GM18520 (cell line): ENCODE measurements at regions not wholly inside any gene's neighbourhood (a gene's known extent, or its start where the extent isn't known, plus 50 kb on each side); places are given as distances from the start of the nearest gene placed in this dataset.

Experiments
- ATAC-seq: cut with Tn5 transposase; IDR thresholded peaks from one replicate; pipeline ENCODE4 v1.9.1; 2021; ENCODE audit not compliant: unreplicated experiment

DNA sequence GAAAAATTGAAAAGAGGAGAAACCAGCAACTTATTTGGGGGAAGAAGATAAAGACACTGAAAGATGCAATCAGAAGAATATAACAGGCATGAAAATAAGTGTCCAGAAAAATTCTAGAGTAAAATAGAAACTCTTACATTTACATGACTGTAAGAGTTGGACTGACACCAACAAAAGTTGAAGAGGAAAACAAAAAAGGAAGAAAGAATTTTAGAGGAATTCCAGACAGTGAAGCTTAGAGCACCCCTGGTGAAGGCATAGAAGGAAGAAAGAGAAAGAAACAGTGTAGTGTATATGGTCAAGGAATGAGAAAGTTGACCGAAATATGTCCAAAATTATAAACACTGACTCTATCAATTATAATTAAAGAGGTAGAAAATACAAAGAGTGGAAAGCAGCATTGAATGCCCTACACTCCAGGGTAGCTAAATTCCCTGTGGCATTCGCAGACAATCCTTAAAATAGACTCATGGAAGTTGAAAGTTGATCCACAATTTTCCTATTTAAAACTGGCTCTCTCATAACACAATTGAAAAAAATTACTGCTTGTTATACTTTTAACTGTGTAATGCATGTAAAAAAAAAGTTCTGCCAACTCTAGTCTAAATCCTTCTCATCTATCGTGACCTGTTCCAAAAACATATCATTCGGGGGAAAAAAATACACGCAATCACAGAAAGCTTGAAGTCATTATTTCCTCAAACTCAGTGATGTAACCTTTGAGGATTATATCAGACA lies 102.6 kb upstream of the ABI3BP start:
- ATAC-seq, result no peak

DNA sequence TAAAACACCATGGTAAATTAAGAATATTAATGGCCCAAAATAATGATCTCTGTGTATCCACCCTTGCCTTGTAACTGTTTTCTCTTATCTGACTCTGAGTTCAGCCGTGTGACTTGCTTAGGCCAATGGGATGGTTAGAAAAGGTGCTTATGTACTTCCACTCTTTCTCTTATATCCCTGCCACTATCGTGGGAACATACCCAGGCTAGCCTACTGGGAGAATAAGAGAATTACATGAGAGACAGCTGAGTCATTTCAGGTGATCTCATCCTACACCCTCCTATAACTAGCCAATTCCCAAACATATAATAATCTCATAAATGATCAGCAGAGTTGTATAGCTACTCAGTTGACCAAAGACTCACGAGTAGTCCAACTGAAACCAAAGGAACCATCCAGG lies 98.3 kb upstream of the ABI3BP start:
- ATAC-seq, result no peak

DNA sequence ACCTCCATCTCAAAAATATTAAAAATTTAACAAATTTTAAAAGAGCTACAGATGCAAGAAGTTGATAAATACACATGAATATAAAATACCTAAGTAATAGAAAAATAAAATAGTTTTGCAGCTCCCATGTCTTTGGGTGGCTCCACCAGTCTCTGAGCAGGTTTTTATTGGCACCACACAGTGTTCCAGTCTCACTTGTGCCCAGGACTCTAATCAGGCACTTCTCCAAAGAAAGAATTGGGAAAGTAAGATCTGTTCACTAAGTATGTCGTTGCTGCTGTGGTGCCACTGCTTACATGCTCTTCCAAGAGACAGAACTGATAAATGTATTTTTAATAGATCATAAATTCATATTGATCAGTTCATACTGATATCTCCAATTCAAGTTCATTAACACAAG lies 92.5 kb upstream of the ABI3BP start:
- no peak for ATAC-seq

DNA sequence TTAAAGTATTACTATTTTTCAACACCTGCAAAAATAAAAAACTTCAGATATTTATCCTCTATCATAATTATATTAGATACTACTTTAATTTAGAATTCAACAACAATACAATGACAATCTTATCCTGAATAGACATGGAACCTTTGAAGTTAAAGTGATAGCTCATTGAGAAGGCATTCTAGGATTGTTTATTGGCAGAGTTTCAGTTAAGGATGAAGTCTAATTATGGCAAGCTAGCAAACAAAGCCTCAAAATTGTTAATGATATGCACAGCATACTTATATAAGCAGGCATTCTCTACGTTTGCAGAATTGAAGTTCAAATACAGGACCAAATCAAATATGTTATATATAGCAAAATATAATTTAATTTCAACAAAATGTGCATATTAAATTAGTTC lies 91.2 kb upstream of the ABI3BP start:
- no peak for ATAC-seq

DNA sequence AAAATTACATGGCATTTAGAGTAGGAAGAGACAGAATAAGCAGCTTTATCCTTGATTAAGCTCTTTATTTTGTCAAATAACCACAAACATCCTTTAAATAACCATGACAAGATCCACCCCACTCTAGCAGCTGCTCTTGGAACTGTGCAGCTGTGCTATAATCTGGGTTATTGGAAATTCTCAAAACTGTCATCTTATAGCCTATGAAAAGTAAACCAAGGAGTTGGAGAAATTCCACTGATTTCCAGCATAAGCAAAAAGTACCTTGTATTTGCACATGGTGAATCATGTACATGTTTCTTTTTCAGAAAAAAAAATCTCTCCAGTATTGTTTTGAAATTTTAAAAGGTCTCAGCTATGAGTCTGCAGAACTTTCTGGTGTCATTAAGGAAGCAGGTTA lies 88.8 kb upstream of the ABI3BP start:
- no peak for ATAC-seq

DNA sequence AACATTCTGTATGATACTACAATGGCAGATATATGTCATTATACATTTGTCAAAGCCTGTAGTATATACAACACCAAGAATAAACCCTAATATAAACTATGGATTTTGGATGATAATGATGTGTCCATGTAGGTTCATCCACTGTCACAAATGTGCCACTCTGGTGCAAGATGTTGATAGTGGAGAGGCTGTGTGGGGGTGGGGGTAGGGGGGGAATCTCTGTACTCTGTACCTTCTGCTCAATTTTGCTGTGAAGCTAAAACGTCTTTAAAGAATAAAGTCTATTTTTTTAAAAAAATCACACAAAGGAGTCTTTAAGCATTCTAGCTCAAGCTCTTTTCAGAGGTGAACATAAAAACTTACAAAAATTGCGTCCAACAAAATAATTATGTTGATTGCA lies 88.2 kb upstream of the ABI3BP start:
- no peak for ATAC-seq

DNA sequence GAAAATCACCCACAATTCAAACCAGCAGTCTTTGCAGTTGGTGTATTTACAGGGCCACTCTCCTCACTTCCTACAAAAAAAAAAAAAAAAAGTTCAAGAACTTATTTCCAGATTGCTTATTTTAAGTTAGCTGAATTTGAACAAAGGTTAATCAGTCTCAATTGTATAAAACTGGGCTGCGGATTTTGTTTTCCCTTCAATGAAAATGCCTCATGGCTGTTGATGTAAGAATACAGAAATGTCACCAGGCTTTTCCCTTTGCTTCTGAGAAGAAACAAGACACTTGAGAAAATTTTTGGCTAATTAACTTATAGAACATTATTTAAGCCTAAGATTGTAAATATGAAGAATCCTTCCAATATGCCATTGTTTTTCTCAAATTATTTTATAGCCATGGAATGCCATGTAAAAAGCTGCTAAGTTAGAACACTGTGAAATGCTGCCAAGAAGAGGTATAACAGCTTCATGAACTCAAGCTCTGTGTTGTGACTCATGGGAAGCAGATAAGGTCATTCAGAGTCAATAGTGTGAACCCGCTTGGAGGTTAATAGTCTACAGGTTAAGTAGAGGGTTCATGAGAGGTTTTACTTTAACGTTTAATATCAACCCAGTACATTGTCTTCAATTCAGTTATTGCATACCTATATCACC lies 84.3 kb upstream of the ABI3BP start:
- ATAC-seq, result no peak

DNA sequence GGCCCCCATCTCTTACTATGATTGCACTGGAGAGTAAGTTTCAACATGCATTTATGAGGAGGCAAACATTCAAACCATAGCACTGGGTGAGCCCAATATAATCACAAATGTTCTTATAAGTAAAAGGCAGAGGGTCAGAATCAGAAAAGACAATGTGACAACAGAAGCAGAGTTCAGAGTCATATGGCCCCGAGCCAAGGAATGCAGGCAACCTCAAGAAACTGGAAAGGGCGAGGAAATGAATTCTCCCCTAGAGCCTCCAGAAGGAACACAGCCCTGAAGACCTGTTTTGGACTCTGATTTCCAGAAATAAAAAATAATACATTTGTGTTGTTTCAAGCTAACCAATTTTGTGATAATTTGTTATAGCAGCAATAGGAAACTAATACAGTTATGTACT lies 81.3 kb upstream of the ABI3BP start:
- ATAC-seq, result no peak

DNA sequence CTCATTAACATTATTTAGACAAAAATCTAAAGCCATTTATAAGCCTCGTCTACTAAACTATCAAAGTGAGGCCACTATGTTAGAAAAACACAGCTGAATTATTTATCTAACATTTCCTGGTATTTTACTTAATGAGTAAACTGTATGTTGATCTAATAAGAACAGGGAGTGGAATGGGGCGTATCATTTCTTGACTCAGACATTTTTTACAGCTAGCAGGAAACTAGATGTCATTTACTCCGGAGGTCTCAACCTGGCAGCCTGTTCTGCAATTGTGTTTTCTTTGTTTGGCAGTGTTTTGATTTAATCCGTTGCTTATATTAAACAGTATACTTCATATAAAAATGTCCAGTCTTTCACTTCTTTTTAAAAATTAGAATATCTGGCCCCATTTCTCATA lies 79.1 kb upstream of the ABI3BP start:
- no peak for ATAC-seq

DNA sequence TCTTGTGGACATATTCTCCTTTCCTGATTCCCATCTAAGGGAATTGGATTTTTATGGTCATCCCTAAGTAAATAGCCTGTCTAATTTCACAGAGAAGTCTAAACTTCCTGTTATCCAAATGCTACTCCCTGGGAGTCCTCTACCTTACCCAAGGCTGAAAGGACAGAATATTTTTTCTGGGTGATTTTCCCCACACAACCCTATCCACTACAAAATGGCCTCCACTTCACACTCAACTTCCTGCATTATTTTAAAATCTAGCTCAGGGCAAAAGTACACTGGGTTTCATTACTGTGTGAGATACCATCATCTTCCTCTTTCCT lies 77.5 kb upstream of the ABI3BP start:
- ATAC-seq, result no peak

DNA sequence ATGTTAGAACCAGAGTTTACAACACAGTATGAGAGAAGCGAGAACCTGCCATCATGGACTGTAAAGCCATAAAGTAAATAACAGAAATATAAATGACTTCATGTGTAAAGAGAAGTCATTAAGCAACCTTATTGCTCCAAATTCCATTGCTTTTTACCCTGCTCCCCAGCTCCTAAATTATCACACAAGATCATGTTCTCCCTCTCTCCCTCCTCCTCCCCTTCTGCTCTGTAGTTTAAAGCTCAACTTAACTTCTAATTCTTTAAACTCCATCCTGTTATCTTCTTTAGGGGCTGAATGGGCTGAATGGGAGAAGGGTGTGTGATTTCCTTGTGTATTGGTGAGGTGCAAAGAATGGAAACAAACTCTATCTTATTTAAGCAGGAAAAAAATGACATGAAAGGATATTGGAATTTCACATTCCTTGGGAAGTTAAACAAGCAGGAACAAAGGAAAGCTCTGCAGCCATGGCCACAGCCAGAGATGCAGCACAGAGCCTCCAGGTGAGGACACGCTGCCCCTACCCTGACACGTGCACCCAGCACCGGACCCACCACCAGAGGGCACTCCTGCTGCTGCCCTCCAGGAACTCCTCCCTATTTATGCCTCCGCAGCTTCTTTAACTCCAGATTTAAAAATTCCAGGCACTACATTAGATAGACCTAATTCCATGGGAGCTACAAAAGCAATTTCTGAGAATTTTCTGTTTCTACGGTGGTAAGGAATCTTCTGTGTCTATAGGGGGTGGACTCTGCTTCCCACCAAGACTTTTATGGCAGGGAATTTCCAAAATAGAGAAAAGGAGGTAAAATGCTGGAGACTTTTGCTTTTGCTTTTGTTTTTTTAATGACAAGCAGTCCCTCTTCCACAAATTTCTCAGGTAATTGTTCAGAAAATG lies 76.9 kb upstream of the ABI3BP start:
- peak; percentile 69 for ATAC-seq

DNA sequence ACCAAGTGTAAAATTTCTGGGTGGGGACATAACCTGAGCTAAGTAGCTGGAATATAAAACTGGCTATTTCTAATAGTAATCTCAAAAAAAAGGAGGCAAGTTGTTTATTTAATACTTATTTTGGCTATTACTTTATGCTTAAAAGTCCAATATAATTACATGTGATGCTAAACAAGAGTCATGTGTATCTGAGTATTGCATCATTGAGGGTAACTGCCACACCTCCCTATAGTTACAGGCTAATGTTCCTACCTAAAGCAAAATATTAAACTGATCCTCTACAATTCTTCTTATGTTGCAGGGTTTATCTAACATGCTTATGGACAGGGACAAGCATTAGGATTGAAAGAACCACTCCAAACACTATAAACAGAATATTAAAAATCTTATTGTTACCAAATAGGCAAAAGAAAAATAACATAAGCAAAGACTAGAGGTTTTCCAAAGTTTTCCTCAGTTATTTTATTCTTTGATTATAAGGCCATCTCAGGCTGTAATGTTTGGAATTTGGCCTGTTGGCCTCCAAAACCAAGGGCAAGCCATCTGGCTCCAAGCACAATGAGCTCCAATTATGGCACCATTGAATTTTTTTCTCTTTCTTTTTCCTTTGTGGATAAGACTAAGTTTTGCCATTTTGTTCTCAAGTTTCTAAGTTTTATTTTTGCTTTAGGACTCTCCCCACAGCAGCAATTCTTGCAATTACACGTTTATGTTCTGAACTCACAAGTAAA lies 75.8 kb upstream of the ABI3BP start:
- ATAC-seq, result no peak

DNA sequence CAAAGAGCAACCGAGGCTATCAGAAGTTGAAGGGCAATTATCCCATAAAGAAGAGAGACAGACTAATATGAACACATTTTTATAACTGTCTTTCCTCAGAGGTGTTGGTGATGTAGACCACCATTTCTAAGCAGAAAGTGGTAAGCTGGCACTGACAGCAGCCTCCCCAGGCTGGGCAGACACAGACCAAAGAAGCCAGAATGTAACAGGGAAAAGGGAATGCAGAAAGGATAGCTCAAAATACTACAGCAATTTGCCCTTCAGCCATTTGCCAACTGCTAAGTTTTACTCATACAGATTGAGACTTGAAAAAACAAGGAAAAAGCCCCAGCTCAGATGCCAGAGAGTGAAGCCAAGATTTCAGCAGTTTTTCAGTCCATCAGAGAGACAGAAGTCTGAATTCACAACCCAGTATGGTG lies 73.5 kb upstream of the ABI3BP start:
- ATAC-seq, result no peak

DNA sequence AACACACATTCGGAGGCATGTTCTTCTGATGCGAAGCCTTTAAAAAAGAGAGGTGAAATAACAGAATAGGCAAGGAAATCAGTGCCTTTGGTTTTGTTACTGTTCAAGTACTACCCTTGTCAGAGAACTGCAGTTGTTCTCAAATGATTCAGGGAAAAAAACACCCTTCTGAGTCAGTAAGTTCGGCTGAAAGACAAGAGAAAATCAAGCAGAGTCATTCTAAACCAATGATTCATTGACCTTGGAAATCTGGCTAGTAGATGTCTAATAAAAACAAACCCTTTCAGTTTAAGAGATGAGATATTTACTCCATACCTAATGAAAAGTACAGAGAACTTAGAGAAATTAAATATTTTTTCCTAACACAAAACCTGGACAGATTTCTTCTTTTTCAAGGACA lies 72.7 kb upstream of the ABI3BP start:
- ATAC-seq, result no peak

DNA sequence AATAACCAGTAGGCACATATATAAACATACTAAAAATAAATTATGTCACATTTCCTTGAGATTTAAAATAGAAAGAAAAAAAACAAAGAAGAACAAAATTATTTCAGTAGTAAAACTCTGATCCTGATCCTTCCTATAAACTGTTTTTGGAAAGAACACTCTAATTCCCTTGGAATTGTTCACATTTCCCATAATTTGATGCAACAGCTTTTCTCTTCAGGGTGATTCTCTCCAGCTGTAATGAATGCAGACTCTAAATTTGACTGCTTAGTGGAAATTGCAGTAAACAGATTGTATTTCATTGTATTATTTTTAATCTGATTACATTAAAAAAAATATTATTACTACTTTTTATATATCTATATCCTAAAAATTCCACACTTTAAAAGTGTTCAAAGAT lies 70.2 kb upstream of the ABI3BP start:
- ATAC-seq, result no peak

DNA sequence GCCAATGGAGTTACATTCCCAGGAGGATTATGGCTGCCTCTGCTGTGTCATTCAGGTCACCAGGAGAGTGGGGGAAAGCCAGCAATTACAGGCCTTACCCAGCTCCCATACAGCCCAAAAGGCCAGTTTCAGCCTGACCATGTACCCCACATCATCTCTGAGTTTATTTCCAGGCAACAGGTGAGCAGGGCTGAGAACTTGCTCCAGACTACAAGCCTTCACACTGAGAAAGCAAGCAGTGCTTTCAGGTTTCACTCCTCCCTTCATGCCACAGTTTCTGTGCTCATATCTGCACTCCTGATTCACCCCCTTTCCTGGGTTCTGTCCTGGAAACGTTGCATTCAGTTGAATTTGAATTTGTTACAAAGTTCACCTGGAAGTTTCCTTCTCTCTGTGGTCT lies 68.1 kb upstream of the ABI3BP start:
- ATAC-seq, result no peak

DNA sequence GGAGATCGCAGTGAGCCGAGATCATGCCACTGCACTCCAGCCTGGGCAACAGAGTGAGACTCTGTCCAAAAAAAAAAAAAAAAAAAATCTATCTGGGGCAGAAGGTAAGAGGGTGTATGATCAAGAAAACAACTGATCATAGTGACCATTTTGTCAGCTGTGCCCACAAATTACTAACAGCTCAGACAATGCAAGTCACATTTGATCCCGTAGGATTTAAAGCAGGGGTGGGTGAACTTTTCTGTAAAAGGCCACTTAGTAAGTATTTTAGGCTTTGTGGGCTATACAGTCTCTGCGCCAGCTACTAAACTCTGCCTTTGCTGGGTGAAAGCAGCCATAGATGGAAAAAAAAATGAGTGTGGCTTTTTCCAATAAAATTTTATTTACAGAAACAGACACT lies 57.6 kb upstream of the ABI3BP start:
- ATAC-seq, result no peak

DNA sequence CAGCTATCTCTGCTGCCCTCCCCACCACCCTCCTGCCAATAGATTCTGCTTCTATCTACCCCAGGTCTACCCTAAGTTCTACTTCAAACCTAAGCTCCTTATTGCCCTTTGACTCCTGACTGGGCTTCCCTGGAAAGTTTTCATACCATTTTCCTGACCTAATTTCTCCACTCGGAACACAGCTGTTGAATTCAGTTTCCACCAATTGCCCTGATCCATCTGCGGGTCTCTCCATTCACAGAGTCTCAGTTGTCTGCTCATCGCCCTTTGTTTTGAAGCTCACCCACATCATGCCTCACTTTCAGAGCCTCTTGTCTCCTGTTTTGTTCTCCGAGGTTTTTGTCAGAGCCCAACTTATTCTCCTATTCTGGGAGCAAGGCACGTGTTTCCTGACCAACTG lies 56.8 kb upstream of the ABI3BP start:
- ATAC-seq, result no peak

DNA sequence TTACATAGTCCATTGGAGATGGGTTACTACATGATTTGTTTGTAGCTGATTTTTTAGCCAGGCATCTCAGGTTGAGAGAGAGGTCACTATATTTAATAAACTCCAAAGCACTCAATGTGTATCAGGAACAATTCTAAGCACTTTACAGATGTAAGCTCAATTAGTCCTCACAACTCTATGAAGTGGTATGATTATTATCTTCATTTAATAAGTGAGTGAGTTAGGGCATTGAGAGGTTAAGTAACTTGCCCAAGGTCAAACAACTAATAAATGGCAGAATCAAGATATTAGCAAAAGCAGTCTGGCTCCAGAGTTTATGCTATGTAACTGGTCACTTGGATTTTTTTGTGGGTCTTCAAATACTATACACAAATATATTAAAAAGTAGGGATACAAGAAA lies 56.3 kb upstream of the ABI3BP start:
- no peak for ATAC-seq

DNA sequence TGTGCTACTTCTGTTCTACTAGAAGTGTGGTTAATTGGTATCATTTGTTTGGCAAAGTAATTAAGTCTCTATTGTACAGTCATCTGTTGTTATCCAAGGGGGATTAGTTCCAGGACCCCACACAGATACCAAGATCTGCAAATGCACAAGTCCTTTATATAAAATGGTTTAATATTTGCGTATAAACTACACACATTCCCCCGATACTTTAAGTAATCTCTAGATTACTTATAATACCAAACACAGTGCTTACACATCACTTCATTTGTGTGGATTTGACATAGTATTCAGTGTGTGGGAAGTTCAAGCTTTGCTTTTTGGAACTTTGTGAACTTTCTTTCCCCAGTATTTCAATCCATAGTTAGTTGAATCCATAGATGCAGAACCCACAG lies 50.5 kb upstream of the ABI3BP start:
- ATAC-seq, result no peak

DNA sequence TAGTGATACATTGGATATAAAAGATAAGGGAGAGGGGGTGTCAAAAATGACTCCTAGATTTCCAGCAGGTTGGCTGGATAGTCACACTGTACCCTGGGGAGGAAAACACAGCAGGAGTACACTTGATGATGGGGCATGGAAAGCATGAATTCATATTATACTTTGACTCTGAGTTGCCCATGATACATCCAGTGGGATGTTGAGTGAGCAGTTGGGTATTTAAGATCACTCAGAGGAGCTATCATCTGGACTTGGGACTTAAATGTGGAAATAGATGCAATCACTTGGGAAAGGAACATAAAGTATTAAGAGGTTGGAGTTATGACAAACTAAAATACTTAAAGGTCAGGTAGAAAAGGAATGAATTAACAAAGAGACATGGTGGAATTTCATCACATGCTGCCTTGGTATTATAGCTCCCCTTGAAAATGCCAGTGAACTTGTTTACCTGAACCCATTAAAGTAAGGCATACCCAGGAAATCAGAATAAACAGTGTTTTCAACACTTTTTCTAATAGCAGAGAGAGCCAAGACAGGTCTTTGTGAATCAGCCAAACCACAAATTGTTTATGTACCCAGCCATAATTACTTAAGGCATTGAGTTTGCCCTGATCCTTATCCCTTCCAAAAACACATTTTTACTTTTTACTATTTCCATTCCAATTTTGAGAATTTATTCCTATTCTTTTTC lies 49.9 kb upstream of the ABI3BP start:
- ATAC-seq, result no peak
